GM12891 (cell line): ENCODE measurements at regions not wholly inside any gene's neighbourhood (a gene's known extent, or its start where the extent isn't known, plus 50 kb on each side); places are given as distances from the start of the nearest gene placed in this dataset.

Experiments
- PAX5 ChIP-seq: IDR thresholded peaks from 2 replicates; pipeline ENCODE4 v1.6.1; 2011; ENCODE audit warnings: low read length, moderate library complexity, mild to moderate bottlenecking; ENCODE audit not compliant: insufficient read depth, severe bottlenecking
- POLR2A ChIP-seq: IDR thresholded peaks from 2 replicates; pipeline ENCODE4 v1.6.1; 2011; ENCODE audit warnings: low read depth, low read length, control low read depth
- POLR2AphosphoS5 ChIP-seq: IDR thresholded peaks from 2 replicates; pipeline ENCODE4 v1.6.1; 2011; ENCODE audit warnings: low read depth, low read length, control low read depth
- POU2F2 ChIP-seq: IDR thresholded peaks from 2 replicates; pipeline ENCODE4 v1.6.1; 2011; ENCODE audit warnings: low read depth, mild to moderate bottlenecking, control low read depth, low read length, moderate library complexity
- SPI1 ChIP-seq: IDR thresholded peaks from 2 replicates; pipeline ENCODE4 v1.6.1; 2011; ENCODE audit warnings: low read depth, low read length, control low read depth
- TAF1 ChIP-seq: IDR thresholded peaks from 2 replicates; pipeline ENCODE4 v1.6.1; 2011; ENCODE audit warnings: low read depth, low read length, control low read depth

DNA sequence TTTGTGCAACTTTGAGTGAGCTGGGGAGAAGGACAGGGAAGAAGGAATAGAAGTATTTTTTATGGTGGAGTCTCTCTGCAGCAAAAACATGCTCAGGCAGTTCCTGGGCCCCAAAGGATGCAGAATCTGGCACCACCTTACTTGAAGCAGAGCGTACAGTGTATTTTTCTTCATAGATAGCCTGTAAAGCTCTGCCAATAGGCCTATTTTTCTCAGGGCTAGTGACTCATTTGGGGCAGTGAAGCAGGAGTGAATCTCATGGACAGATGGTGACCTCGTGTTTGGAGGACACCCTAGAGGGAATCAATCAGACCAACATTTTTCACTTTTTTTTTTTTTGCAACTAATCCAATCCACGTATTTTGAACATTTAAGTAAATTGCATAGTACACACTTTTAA is 268.1 kb upstream of the CXCR4 start:
- no peak for TF ChIP-seq POU2F2
- no peak for TF ChIP-seq POLR2A
- no peak for TF ChIP-seq POLR2AphosphoS5
- TF ChIP-seq TAF1, result no peak
- no peak for TF ChIP-seq SPI1
- no peak for TF ChIP-seq PAX5
